Pons (tissue), 1 donor: ENCODE measurements at regions not wholly inside any gene's neighbourhood (a gene's known extent, or its start where the extent isn't known, plus 50 kb on each side); places are given as distances from the start of the nearest gene placed in this dataset.

Experiments
- DNase-seq: peaks from one replicate; pipeline ENCODE4 v3.0.0-alpha.2; 2016; ENCODE audit warnings: low spot score

GRCh38 chr6:95071464-95071863 is 505.9 kb upstream of the MANEA start:
- DNase-seq, result no peak

- DNase-seq, result no peak
Observed at GRCh38 chr6:95078457-95078856, 498.9 kb upstream of the MANEA start.

GRCh38 chr6:95081231-95081630 is 496.1 kb upstream of the MANEA start:
- DNase-seq, result no peak

GRCh38 chr6:95081949-95082348 is 495.4 kb upstream of the MANEA start:
- no peak for DNase-seq

- DNase-seq, result no peak
Observed at GRCh38 chr6:95083506-95083905, 493.8 kb upstream of the MANEA start.

GRCh38 chr6:95084867-95085266 is 492.5 kb upstream of the MANEA start:
- no peak for DNase-seq

- peak; percentile 73 for DNase-seq
Observed at GRCh38 chr6:95087394-95088097, 489.8 kb upstream of the MANEA start.

GRCh38 chr6:95091823-95092436 is 485.4 kb upstream of the MANEA start:
- peak; percentile 79 for DNase-seq

- DNase-seq, result no peak
Observed at GRCh38 chr6:95093154-95093553, 484.2 kb upstream of the MANEA start.

- DNase-seq, result no peak
Observed at GRCh38 chr6:95094751-95095663, 482.3 kb upstream of the MANEA start.

- DNase-seq, result no peak
Observed at GRCh38 chr6:95095855-95096254, 481.5 kb upstream of the MANEA start.

GRCh38 chr6:95099410-95099809 is 477.9 kb upstream of the MANEA start:
- no peak for DNase-seq

GRCh38 chr6:95109212-95109611 is 468.1 kb upstream of the MANEA start:
- DNase-seq, result no peak

- DNase-seq, result no peak
Observed at GRCh38 chr6:95110767-95111166, 466.6 kb upstream of the MANEA start.

GRCh38 chr6:95117236-95117635 is 460.1 kb upstream of the MANEA start:
- no peak for DNase-seq

GRCh38 chr6:95119927-95120326 is 457.4 kb upstream of the MANEA start:
- DNase-seq, result no peak

GRCh38 chr6:95120984-95121383 is 456.4 kb upstream of the MANEA start:
- no peak for DNase-seq

- no peak for DNase-seq
Observed at GRCh38 chr6:95127261-95127660, 450.1 kb upstream of the MANEA start.

- no peak for DNase-seq
Observed at GRCh38 chr6:95128439-95128838, 448.9 kb upstream of the MANEA start.

GRCh38 chr6:95128947-95129346 is 448.4 kb upstream of the MANEA start:
- DNase-seq, result no peak

- no peak for DNase-seq
Observed at GRCh38 chr6:95133578-95133977, 443.8 kb upstream of the MANEA start.

- DNase-seq, result no peak
Observed at GRCh38 chr6:95135182-95135581, 442.2 kb upstream of the MANEA start.

- DNase-seq, result no peak
Observed at GRCh38 chr6:95142101-95142500, 435.2 kb upstream of the MANEA start.
